Urinary bladder (tissue), 3 donors: ENCODE measurements at regions not wholly inside any gene's neighbourhood (a gene's known extent, or its start where the extent isn't known, plus 50 kb on each side); places are given as distances from the start of the nearest gene placed in this dataset.
A peak's percentile ranks its signal among the peaks of the same experiment; 100 is the strongest.
"Not testable (repeated sequence)": the region's sequence is repeated elsewhere in the genome, so short reads cannot be mapped to it uniquely, and the experiment has no call there.

ENCODE experiments used
- DNase-seq: peaks from one replicate; pipeline ENCODE4 v3.0.0-alpha.2; 2015; ENCODE audit errors: extremely low spot score
- H3K27ac ChIP-seq: one replicate; pipeline ENCODE4 v1.5.1; 2013; ENCODE audit warnings: low read depth, mild to moderate bottlenecking, moderate library complexity
- H3K36me3 ChIP-seq: one replicate; pipeline ENCODE4 v1.6.1; 2013; ENCODE audit warnings: mild to moderate bottlenecking, moderate library complexity; ENCODE audit not compliant: insufficient read depth
- H3K4me1 ChIP-seq: one replicate; pipeline ENCODE4 v1.6.1; 2013; ENCODE audit warnings: mild to moderate bottlenecking, moderate library complexity; ENCODE audit not compliant: insufficient read depth
- H3K4me3 ChIP-seq: one replicate; pipeline ENCODE4 v1.5.1; 2013; ENCODE audit warnings: low read depth, low read length
- WGBS: extraction: QIAGEN DNeasy Blood & Tissue Kit; methylation state at CpG from one replicate; pipeline ENCODE4 v1.1.7; 2013; 5-methylcytosine and 5-hydroxymethylcytosine counted together
- donor health status: healthy with polysubstance abuse.
- donor health status: healthy.

DNA sequence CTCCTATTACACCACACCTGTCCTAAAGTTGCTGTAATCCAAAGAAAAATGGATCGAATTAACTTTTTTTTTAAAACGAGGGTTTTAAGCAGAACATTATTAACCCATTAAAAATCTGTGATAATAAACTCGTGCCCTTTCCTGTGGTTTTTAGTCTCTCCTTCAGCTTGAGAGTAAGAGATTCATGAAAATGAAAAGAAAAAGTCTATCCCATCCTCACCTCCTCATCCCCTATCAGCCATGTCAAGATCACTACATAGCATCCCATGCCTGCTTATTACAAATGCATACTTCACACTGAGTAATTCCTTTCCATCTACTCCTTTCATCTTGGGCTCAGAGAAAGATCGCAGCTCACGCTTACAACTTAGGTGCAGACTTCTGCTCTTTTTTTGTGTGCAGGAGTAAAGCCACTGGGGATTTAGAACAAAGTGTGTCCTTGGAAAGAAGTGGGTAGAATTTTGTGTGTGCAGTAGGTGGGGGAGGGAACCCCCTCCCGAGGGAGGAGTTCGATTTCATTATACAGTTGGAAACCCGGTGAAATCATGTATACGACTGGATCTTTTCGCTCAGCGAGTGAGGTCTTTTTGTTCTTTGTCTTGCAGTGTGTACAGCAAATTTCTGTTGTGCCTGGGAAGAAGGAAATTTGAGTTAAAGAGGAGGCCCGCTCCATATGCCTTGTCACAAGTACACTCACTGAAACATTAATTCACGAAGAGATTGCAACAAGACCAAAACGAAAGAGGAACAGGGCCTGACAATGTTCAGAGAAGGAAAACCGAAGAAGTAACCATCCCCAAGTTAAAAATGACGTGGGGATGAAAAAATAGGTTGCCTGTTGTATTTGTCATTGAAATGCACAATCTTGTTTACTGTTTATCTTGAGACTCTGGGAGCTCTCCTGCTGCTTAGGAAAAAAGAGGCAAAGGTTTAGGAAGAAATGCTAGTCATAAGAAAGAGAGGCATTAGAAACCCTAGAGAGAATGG is 146.5 kb upstream of the ZNF217 start:
- WGBS: 54% methylated on average over 16 of the region's 16 CpGs
- H3K36me3 ChIP-seq: no peaks in the 10 kb centered on the region
- H3K27ac ChIP-seq: peak overlapping the region; percentile 91
- peak; percentile 18 for DNase-seq
- H3K4me3 ChIP-seq: no peak overlapping the region
- H3K4me1 ChIP-seq: no peaks in the 10 kb centered on the region

DNA sequence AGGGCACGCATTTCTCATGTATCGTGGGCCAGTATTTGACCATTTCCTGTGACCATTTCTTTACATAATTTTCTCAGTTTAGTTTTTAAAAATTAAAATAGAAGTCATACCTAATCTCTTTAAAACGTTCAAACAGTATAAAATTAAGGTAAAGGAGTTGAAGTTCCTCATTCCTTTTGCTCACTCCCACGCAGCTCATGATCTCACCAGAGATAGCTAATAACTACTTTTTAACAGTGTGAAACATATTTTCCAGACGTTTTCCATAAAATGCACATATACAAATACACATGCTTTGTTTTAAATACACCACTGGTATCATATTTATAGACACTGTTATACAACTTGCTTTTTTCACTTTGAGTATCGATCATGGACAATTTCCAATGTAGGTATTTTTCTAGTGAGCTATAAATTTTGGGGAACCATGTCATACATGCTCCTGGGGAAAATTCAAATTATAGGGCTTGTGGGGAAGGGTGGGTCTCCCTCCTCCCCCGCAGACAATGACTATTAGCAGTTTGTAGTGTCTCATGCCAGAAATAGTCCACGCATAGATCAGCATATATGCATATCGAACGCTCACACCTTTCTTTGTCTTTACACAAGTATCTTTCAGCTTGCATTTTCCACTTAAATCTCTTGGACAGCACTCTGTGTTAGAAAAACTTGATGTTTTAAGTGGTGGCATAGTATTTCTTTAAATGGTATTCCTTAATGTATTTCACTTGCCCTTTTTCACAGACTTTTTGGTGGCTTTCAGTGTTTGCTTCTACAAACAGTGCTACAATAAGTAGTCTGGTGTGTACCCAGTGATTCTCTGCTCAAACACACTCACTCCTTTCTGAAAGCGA is 145.5 kb upstream of the ZNF217 start:
- Histone ChIP-seq H3K4me1 (no peaks in the 10 kb centered on the region), H3K27ac (peak overlapping the region; percentile 70), H3K36me3 (no peaks in the 10 kb centered on the region), H3K4me3 (no peak overlapping the region)
- 74% methylated on average over 11 of the region's 11 CpGs for WGBS
- peak; percentile 25 for DNase-seq

DNA sequence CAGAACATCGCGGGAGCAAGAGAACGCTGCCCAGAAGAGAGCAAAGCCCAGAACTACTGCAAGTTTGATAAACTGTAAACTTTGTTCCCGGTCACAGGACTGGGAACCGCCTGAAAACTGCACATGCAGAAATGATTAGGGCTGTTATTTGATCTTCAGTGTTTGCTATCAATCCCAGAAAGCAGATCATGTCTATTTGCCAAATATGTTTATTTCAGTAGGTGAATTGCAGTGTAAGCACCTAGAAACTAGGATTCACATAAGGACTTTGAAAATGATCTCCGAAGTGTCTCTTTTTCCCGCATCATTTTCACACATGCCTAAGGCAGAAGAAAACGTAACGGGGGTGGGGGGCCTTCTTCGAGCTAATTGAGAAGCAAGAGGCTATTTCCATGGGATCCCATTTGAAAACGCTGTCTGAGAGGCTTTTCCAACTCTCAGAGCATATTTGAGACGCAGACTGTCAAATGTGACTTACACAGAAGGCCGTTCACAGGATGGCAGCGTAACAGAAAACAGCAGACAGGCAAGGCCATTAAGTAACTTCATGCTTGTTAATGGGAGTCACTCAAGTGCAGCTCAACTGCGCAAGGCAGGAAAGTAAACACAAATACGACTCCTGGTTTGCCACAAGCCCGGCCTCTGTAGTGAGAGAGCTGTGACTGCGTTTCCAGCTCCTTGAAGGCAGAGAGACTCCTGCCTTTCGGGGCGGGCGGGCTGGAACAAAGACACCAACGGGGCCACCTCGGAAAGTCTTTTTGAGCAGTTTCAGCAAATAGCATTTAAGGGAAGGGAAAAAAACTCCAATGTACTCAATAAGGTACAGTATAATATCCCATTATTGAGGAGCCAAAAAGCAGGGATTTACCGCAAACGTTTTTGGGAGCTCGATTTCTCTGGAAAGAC is 144.7 kb upstream of the ZNF217 start:
- DNase-seq: peak; percentile 72
- H3K27ac ChIP-seq: peak overlapping the region; percentile 70
- H3K4me3 ChIP-seq: no peak overlapping the region
- H3K36me3 ChIP-seq: no peaks in the 10 kb centered on the region
- WGBS: 60% methylated on average over 26 of the region's 26 CpGs
- no peaks in the 10 kb centered on the region for H3K4me1 ChIP-seq

DNA sequence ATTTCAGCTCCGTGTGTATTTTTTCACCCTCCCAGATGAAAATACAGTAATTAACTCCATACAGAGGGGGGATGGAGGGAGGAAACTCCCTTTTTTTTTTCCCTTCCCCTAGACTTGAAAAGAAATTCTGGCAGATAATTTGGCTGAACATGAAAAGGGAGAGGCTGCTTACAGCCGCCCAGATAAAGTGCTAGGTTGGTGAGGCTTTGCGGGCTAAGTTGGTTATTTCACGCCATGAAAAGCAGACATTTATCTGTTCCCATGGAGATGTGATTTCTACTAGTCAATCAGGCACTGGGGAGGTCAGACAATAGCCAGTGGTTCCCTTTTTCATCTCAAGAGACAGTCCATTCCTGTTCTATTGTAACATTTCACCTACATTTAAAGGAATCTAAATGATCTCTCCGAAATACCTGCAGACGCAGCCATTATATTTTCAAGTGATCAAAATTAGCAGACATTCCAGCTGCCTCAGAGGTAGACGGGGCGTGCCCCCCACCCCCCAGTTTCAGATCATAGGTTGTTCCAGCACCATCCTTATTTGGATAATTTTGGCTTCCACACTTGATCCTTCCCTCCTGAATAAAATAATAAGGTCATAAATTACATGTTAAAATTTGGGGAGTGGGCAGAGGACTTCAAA is 143.9 kb upstream of the ZNF217 start:
- no peaks in the 10 kb centered on the region for H3K36me3 ChIP-seq
- no peak for DNase-seq
- H3K27ac ChIP-seq: peak overlapping the region; percentile 63
- H3K4me3 ChIP-seq: no peak overlapping the region
- WGBS: 64% methylated on average over 8 of the region's 8 CpGs
- no peaks in the 10 kb centered on the region for H3K4me1 ChIP-seq

DNA sequence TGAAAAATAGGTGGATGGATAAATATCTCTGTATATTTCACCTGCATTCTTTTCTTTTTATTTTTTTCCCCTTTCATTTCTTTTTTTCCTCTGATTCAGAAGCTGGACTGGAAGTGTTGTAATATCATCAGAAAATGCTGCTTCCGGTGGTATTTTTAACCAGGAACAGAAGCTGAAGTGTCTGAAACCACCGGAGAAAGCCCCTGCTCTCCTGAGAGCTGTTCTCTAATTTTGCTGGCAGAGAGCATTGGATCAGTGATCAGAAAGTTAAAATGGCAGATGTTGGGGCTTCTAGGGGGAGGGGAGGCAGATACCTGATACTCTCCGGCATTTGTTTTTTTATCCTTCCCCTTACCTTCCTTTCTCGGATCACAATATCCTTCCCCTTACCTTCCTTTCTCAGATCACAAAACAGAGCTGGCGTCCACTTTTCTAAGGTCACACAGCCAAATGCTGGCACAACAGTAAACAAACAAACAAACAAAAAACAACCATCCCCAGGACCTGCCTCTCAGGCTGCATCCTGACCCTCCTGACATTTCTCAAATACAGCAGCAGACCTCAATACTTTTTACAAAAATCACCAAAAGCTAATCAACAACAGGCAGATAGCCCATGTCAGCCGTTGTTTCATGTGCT is 143.2 kb upstream of the ZNF217 start:
- DNase-seq: no peak
- Histone ChIP-seq H3K4me1 (no peaks in the 10 kb centered on the region), H3K36me3 (no peaks in the 10 kb centered on the region), H3K4me3 (no peak overlapping the region), H3K27ac (no peak overlapping the region)
- 52% methylated on average over 6 of the region's 6 CpGs for WGBS

DNA sequence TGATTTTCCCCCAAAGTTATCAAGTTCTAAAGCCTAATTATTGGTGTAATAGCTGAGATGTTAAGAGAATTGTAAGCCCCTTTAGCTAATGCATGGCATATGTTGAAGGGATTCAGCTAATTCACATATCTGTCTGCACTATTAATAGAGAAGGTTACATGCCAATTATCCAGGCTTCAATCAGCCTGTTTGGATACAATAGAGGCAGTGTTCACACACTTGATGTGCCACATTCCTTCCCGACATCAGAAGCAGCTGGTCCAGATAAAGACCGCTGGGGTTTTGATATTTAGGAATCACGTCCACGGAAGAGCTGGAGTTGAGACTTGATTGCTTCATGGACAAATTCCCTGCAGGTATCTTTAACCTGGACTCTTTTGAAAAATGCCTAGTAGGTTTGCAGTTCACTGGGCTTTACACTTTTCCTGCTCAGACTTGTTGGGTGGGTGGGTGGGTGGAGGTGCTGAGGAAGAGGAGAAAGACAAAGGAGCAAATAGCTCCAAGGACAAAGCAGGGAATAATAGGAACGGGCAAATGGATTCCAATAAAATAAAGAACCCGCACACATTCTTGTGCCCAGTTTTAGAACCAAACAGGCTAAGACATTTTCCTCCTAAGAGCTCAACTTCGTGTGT is 142.6 kb upstream of the ZNF217 start:
- no peak overlapping the region for H3K27ac ChIP-seq
- H3K4me3 ChIP-seq: no peak overlapping the region

DNA sequence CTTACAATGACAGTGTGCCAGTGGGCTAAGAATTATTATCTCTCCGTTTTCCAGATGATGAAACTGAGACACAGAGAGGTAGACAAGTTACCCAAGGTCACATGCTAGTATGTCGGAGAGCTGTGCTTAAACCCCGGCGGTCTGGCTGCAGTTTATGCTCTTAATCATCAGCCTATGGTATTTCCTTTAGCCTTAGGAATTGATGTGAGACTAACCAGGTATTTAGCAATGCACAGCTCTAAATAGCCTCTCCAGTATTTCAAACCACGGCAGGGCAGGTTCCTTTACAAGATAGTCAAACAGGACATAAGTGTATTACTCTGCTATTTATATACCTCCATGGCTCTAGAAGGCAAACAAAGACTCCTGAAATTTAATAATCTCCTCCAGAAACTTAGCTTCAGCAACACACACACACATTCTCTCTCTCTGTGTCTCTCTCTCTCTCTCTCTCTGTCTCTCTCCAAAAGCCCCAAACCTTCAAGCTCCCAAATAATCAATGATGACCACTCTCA is 142.0 kb upstream of the ZNF217 start:
- no peaks in the 10 kb centered on the region for H3K4me1 ChIP-seq
- WGBS: 26% methylated on average over 5 of the region's 5 CpGs
- H3K36me3 ChIP-seq: no peaks in the 10 kb centered on the region
- H3K4me3 ChIP-seq: no peak overlapping the region
- DNase-seq: no peak
- H3K27ac ChIP-seq: no peak overlapping the region

More for the DNA sequence above, 142.6 kb upstream of the ZNF217 start:
- 73% methylated on average over 7 of the region's 7 CpGs for WGBS
- DNase-seq: no peak
- no peaks in the 10 kb centered on the region for H3K4me1 ChIP-seq
- no peaks in the 10 kb centered on the region for H3K36me3 ChIP-seq

DNA sequence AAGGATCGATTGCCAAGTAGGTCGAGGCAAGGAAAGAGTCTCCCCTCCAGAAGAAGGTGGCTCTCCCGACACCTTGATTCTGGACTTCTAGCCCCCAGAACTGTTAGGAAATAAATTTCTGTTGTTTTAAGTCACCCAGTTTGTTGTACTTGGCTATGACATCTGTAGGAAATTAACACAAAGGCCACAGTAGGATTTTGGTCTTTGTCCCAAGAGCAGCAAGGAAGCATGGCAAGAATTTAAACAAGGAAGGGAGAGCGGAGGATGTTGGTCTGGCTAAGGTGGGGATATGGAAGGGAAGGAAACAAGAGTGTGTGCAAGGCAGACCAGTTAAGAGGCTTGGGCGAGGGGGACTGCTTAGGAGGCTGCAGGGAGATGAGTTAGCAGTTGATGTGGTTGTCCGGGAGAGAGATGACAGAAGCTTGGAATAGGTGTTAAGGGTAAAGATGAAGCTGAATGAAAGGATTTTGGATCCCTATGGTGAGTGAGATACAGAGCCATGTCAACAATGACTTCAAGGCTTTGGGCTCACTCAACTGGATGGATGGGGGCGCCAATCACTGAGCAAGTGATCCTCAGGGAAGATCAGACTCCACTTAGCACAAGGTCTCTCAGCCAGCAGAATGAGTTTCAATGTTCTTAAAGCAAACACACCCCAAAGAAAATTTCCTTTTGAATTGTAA is 140.5 kb upstream of the ZNF217 start:
- Histone ChIP-seq H3K4me1 (no peaks in the 10 kb centered on the region), H3K27ac (no peak overlapping the region), H3K36me3 (no peaks in the 10 kb centered on the region), H3K4me3 (no peak overlapping the region)
- WGBS: 79% methylated on average over 7 of the region's 7 CpGs
- no peak for DNase-seq

DNA sequence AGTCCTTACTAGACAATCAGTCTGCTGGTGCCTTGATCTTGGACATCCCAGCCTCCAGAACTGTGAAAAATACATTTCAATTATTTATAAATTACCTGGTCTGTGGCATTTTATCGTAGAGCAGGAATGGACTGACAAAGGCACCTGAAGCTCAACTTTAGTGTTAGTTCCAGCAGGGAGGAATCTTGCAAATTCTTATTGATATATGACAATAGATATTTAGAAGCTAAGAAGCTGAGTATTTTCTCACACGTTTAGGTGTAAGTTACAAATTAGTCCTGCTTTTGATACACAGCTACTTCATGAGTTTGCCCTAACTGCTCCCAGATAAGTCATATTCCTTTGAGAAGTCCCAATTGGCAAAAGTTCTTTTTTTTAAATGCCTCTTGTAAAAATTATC is 138.0 kb upstream of the ZNF217 start:
- 90% methylated on average over 2 of the region's 2 CpGs for WGBS
- DNase-seq: no peak
- no peaks in the 10 kb centered on the region for H3K4me1 ChIP-seq
- H3K4me3 ChIP-seq: no peak overlapping the region
- no peak overlapping the region for H3K27ac ChIP-seq
- H3K36me3 ChIP-seq: no peaks in the 10 kb centered on the region

DNA sequence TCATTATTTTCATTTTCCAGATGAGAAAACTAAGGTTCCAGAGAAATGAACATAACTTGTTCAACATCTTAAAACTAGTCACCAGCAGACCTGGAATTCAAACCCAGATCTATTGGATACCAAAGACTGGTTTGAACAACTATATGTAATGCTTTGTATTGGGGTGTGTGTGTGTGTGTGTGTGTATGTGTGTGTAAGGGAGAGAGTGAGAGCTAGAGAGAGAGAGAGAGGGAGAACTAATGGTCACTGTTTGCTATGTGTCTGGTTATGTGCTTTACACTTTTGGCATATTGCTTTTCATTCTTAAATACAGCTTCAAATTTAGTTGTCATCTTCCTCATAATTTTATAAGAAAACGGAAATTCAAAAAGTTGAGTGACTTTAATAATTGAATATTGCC is 134.7 kb upstream of the ZNF217 start:
- Histone ChIP-seq H3K4me3 (no peak overlapping the region), H3K4me1 (no peaks in the 10 kb centered on the region), H3K27ac (no peak overlapping the region), H3K36me3 (no peaks in the 10 kb centered on the region)
- no peak for DNase-seq
- WGBS: 98% methylated on average over 1 of the region's 1 CpG

DNA sequence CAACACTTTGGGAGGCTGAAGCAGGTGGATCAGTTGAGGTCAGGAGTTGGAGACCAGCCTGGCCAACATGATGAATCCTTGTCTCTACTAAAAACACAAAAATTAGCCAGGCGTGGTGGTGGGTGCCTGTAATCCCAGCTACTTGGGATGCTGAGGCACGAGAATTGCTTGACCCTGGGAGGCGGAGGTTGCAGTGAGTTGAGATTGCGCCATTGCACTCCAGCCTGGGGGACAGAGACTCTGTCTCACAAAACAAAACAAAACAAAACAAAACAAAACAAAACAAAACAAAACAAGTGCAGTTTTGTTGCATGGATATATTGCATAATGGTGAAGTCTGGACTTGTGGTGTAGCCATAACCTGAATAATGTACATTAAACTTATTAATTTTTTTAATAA is 133.6 kb upstream of the ZNF217 start:
- 96% methylated on average over 4 of the region's 4 CpGs for WGBS
- not testable (repeated sequence) for H3K4me3 ChIP-seq, H3K36me3 ChIP-seq, DNase-seq, H3K4me1 ChIP-seq, H3K27ac ChIP-seq
